ENCODE measurements at regions not wholly inside any gene's neighbourhood (a gene's known extent, or its start where the extent isn't known, plus 50 kb on each side); places are given as distances from the start of the nearest gene placed in this dataset.
"Not testable (repeated sequence)": the region's sequence is repeated elsewhere in the genome, so short reads cannot be mapped to it uniquely, and the experiment has no call there.

DNA sequence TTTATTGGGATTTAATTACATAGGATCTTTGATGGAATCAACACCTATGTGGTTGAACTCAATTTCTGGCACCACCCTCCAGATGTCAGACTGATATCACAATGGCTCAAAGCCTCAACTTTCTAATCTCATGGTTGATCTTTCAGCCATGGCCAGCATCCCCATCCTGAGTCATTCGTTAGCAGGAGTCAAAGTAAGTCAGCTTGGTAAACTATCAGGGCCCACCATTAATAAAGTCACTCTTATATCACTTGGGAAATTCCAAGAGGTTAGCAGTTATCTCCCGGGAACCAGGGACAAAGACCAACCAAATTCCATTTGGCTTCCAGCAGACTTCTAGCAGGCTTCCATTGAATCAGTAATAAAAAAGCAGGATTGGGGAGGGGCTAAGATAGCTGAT is 50.7 kb upstream of the TNFSF4 start:
- no peak for DNase-seq (ENCODE audit: low read depth in 4 of 4, low spot score in 2 of 4)

DNA sequence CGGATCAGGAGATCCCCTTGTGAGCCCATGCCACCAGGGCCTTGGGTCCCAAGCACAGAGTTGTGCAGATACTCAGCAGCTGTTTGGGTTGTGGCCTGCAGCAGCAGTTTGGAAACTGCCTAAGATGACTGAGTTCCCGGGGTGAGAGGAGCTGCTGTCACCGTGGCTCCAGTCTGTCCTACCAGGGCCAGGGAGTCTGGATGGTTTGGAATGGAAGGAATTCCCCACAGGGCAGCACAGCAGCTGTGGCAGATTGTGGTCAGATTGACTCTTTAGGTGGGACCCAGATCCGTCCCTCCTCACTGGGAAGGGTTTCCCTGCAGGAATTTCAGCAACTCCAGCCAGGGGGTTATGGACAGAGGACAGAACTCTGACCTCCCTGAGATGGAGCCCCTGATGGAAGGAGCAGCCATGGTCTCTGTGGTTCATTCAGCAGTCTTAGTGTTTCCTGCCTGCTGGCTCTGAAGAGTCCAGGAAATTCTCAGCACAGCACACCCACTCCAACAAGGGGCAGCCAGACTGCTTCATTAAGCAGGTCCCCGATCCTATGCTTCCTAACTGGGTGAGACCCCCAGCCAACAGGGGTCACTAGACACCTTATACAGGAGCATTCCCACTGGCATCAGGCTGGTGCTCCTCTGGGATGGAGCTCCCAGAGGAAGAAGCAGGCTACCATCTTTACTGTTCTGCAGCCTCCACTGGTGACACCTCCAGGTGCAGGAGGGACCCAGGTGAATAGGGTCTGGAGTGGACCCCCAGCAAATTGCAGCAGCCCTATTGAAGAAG is 51.5 kb upstream of the TNFSF4 start:
- DNase-seq (ENCODE audit: low read depth in 4 of 4, low spot score in 2 of 4): no peak

DNA sequence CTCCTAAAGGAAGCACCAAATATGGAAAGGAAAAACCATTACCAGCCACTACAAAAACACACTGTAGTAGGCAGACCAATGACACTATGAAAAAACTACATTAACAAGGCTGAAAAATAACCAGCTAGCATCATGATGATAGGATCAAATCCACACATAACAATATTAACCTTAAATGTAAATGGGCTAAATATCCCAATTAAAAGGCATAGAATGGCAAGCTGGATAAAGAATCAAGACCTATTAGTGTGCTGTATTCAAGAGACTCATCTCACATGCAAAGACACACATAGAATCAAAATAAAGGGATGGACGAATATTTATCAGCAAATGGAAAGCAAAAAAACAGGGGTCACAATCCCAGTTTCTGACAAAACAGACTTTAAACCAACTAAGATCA is 53.2 kb upstream of the TNFSF4 start:
- DNase-seq (ENCODE audit: low read depth in 4 of 4, low spot score in 2 of 4): not testable (repeated sequence)

DNA sequence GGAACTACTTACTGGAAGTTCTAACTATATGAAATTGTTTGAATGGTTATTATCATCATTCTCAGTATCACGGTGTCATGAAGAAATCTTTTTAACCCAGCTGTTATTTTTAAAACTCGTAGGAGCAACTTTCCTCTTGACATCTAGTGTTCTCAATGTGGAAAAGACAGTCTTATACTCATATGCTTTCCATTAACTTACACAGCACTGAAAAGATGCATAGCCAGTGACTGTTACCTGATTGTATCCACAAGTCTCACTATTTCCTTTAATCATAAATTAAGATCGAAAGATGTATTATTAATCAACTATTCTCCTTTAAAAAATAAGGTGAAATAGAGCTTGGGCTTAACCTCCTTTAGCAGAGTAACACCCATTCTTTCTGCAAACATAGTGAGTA is 59.7 kb upstream of the TNFSF4 start:
- DNase-seq (ENCODE audit: low read depth in 4 of 4, low spot score in 2 of 4): no peak

DNA sequence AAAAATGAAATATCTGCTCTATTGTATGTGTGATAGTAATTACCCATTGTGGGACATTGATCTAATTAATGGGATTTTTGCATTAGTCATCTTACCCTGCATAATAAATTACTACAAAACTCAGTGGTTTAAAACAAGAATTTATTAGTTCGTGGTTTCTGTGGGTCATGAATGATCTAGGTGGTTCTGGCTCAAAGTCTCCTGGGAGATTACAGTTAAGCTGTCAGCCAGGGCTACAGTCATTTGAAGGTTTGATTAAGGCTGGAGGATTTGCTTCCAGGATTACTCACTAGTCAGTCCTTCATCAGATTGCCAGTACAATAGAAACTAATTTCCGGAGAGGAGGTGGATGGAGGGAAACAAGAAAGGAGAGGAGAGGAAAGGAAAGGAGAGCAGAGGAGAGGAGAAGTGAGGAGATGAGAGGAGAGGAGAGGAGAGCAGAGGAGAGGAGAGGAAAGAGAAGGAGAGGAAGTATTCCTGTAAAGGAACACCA is 60.4 kb upstream of the TNFSF4 start:
- DNase-seq (ENCODE audit: low read depth in 4 of 4, low spot score in 2 of 4): no peak

DNA sequence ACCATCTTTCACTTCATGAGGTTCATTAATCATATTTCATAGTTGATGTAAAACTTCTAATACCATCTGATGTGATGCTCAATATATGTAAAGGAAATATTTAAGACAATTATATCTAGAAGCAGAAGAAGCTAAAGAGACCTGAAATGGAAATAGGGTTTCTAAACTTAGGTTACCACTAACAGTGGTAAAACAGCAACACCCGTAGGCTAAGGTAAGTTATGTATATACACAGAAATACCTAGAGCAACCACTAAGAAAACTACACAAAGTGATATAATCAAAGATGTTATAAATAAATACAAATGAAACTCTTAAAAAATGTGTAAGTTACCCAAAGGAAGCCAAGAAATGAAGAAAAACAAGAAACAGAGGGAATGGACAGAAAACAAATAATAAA is 61.1 kb upstream of the TNFSF4 start:
- no peak for DNase-seq (ENCODE audit: low read depth in 4 of 4, low spot score in 2 of 4)

DNA sequence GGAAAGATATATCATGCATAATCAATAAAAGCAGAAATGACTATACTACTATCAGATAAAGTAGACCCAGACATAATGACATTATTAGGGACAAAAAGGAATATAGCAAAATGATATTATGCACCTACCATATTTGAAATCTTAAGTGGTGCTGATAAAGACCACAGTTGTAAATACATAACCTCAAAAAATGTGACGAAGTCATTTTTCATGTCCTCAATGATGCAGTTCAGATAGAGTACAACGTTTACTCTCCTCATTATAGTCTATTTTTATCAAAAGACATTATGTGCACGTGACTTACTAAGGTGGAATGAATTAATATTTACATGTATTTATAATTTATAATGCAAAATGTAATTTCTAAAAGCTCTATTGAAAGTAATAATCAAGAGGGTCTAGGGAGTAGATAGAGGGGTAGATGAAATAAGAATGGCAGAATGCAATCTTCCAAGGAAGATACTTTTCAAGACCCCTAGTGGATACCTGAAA is 61.7 kb upstream of the TNFSF4 start:
- no peak for DNase-seq (ENCODE audit: low read depth in 4 of 4, low spot score in 2 of 4)

DNA sequence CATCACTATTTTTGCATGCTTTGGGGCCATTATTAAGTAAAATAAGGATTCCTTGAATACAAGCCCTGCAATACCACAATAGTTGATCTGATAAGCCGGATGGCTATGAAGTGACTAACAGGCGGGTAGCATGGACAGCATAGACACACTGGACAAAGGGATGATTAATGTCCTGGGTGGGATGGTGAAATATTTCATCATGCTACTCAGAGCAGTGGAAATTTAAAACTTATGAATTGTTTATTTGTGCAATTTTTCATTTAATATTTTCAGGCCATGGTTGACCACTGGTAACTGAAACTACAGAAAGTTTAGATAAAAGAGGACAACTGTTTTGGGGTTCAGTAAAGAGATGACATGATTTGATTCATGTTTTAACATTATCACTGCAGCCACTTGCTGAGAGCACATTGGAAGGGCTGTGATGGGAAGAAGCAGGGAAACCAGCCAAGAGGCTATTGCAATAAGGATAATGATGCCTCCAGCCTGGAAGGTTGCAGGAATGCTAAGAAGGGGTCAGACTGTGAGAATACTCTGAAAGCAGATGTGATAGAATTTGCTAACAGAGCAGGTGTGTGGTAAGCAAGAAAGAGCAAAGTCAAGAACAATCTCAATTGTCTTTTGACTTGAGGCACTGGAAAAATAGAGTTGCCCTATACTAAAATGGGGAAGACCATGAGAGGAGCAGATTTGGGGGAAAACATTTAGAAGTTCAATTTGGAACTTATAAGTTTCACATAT is 62.5 kb upstream of the TNFSF4 start:
- no peak for DNase-seq (ENCODE audit: low read depth in 4 of 4, low spot score in 2 of 4)

DNA sequence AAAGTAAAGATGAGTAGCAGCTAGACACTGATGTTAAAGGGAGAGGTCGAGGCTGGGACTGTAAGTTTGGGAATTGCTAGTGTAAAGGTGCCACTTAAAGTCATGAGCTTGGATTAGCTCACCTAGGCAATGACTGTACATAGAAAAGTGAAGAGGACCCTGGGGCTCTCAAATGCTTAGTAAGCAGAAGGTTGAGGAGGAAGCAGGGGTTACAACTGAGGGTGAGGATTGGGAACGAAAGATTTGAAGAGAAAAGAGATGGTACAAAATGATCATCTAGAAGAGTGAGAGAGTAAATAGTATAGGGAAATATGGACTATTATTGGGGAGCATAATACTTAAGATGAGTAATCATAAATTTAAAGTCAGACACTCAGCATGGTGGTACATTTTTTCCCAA is 63.1 kb upstream of the TNFSF4 start:
- DNase-seq (ENCODE audit: low read depth in 4 of 4, low spot score in 2 of 4): no peak

DNA sequence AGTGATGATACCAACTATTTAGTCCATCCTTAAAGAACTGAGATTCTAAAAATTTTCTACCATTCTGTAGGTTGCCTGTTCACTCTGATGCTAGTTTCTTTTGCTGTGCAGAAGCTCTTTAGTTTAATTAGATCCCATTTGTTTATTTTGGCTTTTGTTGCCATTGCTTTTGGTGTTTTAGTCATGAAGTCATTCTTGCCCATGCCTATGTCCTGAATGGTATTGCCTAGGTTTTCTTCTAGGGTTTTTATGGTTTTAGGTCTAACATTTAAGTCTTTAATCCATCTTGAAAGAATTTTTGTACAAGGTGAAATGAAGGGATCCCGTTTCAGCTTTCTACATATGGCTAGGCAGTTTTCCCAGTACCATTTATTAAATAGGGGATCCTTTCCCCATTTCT is 63.9 kb upstream of the TNFSF4 start:
- not testable (repeated sequence) for DNase-seq (ENCODE audit: low read depth in 4 of 4, low spot score in 2 of 4)

DNA sequence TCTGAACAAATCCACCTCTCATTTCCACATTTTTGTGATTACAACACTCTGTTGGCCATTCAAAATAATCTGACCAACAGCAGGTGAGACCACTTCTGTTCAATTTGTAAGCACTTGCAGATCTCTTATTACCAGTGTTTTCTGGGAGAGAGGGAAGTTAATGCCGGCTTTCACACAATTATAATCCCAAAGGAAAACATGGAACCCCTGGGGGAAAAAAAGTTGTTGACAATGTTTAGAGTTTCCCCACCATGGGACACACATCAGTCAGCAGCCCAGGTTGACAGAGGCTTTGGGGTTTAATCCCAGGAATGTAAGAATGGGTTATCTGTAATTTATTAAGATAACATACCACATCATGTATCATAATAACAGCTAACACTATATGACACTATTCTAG is 68.4 kb upstream of the TNFSF4 start:
- no peak for DNase-seq (ENCODE audit: low read depth in 4 of 4, low spot score in 2 of 4)

DNA sequence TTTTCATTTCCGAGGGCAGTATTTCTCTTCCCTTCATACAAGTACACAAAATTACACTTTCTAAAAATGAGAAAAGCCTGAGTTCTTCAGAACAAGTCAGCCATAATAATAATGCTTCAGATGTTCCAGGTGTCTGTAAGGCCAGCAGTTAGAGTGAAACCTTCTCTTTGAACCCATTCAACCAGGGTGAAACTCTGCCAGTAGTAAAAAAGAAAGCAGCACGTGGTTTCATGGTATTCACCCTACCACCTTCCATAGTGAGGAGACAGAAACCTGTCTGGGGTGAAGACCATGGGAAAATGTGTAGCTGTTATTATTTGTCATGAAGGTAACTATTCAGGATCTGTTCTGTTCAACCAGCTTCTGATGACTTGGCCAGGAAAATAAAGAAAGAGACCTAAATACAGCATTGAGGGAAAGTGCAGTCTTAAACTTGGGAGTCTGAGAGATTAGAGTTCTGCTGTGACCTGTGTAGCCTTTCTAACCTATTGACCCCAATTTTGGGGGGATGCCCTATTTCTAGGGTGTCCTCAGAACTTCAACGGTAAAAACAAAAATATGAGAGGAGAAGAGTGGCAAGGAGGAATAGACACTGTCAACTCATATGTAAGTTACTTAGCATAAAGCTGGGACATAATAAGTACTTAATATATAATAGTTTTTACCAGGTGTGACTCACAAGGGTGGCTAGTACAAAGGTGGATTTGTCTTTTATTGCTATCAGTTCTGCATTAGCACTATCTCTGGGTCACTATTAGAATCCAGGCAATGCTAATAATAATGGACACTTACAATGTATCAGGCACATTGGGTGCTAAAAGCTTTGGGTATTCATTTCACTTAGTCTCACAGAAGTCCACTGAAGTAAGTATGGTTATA is 70.0 kb upstream of the TNFSF4 start:
- DNase-seq (ENCODE audit: low read depth in 4 of 4, low spot score in 2 of 4): no peak

DNA sequence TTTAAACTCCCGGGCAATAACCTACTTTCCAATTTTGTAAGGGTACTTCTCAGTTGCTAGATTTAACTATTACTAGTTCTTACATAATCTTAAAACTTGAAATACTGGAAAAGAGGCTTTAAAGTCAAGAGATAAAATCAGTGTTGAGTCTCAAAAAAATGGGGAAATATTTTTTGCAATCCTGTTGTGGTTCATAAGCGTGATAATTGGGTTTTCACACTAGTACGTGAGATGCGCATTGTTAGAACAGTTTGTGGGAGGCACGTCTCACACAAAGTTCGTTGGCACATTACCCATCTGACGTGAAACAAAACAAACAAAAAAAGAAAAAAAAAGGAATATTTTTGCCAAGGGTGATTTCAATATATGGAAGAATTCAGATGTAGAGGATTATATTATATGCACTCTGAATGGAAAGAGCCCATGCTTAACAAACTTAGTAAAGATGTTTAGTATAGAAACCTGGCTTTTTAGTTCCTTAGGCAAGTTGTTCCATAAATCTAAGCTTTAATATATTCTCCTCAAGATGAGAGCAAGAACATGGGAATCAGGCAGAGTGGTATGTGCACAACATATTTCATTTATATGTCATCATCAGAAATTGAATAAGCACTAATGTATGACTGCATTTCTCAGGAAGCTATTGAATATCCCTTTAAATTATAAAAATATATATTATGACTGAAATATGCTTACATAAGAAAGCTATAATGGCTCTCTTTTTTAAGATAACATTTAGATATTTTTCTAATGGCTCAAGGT is 73.9 kb upstream of the TNFSF4 start:
- DNase-seq (ENCODE audit: low read depth in 4 of 4, low spot score in 2 of 4): no peak

DNA sequence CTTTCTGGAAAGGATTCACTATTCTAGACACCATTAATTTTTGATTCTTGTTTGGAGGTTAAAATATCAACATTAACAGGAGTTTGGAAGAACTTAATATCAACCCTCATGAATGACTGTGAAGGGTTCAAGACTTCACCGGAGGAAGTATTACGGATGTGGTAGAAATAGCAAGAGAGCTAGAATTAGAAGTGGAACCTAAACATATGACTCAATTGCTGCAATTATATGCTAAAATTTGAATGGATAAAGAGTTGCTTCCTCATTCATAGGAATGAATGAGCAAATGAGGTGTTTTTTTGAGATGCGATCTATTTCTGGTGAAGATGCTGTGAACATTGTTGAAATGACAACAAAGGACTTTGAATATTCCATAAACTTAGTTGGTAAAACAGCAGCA is 77.9 kb upstream of the TNFSF4 start:
- no peak for DNase-seq (ENCODE audit: low read depth in 4 of 4, low spot score in 2 of 4)

DNA sequence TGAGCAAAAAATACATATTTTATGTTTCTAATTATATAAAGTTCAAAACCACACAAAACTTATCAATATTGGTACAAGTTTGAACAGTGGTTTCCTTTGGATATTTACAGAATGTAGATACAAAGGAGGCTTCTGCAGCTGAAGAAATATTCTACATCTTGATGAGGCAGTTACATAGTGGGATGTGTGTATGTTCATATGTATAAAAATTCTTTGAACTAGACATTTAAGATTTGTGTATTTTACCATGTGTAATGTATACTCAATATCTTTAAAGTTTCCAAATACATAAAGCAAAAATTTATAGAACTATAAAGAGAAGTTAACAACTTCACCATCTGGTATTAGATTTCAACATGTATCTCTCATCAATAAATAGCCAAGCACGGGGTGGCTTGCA is 80.7 kb upstream of the TNFSF4 start:
- no peak for DNase-seq (ENCODE audit: low read depth in 4 of 4, low spot score in 2 of 4)

DNA sequence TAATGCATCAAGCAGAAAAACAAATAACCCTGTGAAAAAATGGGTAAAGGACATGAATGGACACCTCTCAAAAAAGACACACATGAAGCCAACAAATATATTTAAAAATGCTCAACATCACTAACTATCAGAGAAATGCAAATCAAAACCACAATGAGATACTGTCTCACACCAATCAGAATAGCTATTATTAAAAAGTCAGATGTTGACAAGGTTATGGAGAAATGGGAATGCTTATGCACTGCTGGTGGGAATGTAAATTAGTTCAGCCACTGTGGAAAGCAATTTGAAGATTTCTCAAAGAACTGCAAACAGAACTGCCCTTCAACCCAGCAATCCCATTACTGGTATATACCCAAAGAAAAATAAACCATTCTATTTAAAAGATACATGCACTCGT is 86.6 kb upstream of the TNFSF4 start:
- no peak for DNase-seq (ENCODE audit: low read depth in 4 of 4, low spot score in 2 of 4)

DNA sequence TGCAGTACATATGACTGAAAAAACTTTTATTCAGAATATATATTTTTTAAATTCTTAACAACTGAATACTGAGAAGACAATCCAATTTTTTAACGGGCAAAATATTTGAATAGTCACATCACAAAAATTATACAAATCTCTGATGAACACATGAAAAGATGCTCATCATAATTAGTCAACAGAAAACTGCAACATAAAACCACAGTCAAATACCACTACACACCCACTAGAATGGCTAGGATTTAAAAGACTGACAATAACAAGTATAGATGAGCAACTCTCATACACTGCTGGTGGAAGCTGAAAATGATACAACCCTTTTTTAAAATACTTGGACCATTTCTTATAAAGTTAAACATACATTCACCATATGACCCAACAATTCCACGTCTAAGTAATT is 87.7 kb upstream of the TNFSF4 start:
- no peak for DNase-seq (ENCODE audit: low read depth in 4 of 4, low spot score in 2 of 4)

DNA sequence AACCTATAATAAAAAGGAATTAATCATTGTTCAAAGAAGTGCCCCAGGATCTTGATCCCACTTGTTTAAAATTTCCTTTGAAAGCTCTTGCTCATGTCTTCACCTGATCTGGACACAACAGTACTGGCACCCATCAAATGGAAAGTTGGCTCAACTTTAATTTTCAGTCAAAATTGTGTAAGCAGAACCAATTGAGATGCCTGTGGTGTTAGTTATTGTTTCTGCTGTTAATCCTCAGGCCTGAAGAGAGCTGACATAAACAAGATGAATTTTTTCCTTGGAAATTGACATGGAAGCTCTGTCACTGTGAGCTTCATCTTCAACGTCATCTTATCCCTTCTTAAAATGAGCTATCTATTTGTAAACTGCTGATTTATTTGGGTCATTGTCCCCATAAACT is 88.3 kb upstream of the TNFSF4 start:
- no peak for DNase-seq (ENCODE audit: low read depth in 4 of 4, low spot score in 2 of 4)

DNA sequence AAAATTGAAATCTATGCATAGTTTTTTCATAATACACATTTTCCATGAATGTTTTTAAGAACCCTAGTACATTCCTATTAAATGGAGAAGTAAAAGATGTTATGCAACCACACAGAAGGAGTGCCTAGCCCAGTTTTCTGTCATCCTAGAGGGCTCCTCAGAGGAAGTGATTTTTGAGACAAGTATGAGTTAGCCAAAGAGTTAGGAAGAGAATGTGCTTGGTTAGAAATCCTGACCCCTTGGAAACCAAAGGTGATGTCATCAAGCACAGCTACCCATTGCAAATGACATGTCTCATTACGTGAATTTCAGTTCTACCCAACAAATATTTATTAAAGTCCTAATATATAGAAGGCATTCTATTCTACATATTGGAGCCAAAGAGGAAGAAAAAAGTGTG is 88.9 kb upstream of the TNFSF4 start:
- no peak for DNase-seq (ENCODE audit: low read depth in 4 of 4, low spot score in 2 of 4)

DNA sequence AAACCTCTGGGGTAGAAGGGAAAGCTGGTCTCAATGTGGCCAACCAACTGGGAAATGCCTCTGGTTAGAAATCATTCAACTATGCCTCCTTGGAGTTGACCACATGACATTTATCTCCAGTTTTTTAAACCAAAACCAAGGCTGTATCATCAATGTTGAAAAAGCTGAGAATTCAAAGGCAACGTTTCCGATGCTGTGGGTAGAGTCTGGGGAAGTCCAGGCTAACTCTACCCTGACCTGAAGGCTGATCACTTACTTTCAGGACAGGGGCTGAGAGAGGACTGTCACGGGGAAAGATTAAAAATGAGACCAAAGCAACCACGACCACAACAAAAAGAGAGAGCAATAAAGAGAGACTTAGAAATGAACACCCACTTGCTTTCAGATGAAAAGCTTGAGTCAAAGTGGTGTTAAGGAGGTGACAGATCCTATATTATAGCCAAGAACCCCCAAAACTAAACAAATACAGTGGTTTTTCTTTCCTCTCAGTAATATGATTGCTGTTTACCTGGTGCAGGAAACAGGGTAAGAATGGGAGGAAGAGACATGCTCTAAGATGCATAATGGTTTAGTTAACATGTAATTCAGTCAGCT is 90.8 kb upstream of the TNFSF4 start:
- DNase-seq (ENCODE audit: low read depth in 4 of 4, low spot score in 2 of 4): no peak
